ENCODE measurements at regions not wholly inside any gene's neighbourhood (a gene's known extent, or its start where the extent isn't known, plus 50 kb on each side); places are given as distances from the start of the nearest gene placed in this dataset.

GRCh38 chr10:36277459-36277858 lies 635.4 kb upstream of the FZD8 start:
- Mint-ChIP-seq H3K36me3 (ENCODE audit: low read depth, unreplicated experiment) (no peaks in the 10 kb centered on the region), H3K4me1 (ENCODE audit: unreplicated experiment) (no peaks in the 10 kb centered on the region), H3K27ac (ENCODE audit: unreplicated experiment) (no peak overlapping the region), H3K4me3 (ENCODE audit: unreplicated experiment) (no peak overlapping the region), H3K27me3 (ENCODE audit: unreplicated experiment) (peaks cover 5% of the 10 kb centered on the region), H3K9me3 (ENCODE audit: unreplicated experiment) (no peaks in the 10 kb centered on the region)
- DNase-seq (ENCODE audit: low spot score) = no peak
- TF ChIP-seq CTCF (IDR thresholded peaks at IDR 0.05; ENCODE audit: unreplicated experiment) = no peak

DNA sequence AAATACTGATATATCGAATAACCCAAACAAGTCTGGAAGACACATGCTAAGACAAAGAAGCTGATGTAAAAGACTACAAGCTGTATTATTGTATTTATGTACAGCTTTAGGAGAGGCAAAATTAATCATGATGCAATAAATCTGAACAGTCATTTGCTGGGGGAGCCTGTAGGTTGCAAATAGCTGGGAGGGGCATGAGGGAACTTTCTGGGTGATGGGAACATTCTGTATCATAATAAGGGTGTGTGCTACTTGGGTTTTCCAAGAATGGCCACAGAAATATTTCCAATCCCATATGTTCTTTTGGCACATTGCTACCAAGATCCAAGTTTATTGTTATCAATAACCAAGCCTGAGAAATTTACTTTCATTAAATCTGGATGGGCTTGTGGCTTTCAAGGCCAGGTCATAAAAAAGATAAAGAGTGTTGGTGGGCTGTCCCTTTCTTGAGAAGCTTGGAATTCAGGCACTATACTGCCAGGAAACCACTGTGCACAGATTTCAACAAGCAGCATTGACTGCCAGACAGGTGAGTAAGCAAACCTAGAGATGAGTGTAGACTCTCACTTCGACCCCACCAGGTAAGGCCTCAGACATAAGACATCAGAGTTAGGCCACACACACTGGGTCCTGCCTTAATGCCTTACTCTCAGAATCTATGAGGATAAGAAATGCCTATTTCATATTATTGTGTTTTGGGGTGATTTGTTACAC lies 629.7 kb upstream of the FZD8 start:
- no peaks in the 10 kb centered on the region for H3K4me1 Mint-ChIP-seq (ENCODE audit: unreplicated experiment)
- H3K9me3 Mint-ChIP-seq (ENCODE audit: unreplicated experiment) = no peaks in the 10 kb centered on the region
- H3K27me3 Mint-ChIP-seq (ENCODE audit: unreplicated experiment) = peaks cover 2% of the 10 kb centered on the region
- H3K36me3 Mint-ChIP-seq (ENCODE audit: low read depth, unreplicated experiment) = no peaks in the 10 kb centered on the region
- H3K4me3 Mint-ChIP-seq (ENCODE audit: unreplicated experiment) = no peak overlapping the region
- TF ChIP-seq CTCF (IDR thresholded peaks at IDR 0.05; ENCODE audit: unreplicated experiment) = no peak
- no peak overlapping the region for H3K27ac Mint-ChIP-seq (ENCODE audit: unreplicated experiment)
- no peak for DNase-seq (ENCODE audit: low spot score)

DNA sequence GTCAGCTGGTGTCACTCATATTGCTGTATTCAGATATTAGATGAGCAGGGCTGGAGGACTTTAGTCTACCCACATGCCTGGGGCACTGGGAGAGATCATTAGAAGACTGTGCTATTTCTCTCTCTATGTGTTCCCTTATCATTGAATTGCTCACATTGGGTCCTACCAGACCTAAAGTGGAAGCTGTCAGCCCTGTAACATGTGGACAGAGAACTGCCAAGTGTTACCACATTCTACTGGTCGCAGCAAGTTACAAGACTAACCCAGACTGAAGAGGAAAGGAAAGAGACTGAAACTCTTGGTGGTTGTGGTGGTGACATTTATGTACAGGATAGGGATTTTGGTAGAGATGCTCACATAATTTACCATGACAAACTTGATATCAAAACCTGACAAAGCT lies 627.1 kb upstream of the FZD8 start:
- DNase-seq (ENCODE audit: low spot score) = no peak
- Mint-ChIP-seq H3K9me3 (ENCODE audit: unreplicated experiment) (no peaks in the 10 kb centered on the region), H3K27me3 (ENCODE audit: unreplicated experiment) (no peaks in the 10 kb centered on the region), H3K4me3 (ENCODE audit: unreplicated experiment) (no peak overlapping the region), H3K36me3 (ENCODE audit: low read depth, unreplicated experiment) (no peaks in the 10 kb centered on the region), H3K27ac (ENCODE audit: unreplicated experiment) (no peak overlapping the region), H3K4me1 (ENCODE audit: unreplicated experiment) (no peaks in the 10 kb centered on the region)
- TF ChIP-seq CTCF (IDR thresholded peaks at IDR 0.05; ENCODE audit: unreplicated experiment) = no peak

DNA sequence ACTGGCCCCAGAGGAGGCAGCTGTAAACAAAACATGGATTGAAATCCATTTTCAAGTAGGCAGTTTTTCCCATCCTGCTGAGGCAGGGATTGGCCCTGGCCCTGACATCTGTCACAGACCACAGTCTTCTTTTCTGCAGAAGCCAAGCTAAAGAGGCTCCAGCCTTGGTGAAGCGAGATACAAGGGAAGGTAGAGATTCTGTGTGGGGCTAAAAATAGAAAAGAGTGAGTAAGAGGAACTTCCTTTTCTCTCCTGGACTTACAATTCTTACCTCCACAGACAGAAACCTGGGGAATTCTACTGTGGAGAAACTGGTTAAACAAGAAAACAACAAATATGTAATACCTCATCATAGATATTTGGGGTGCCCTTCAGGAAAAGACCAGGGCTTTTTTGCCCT lies 624.8 kb upstream of the FZD8 start:
- Mint-ChIP-seq H3K36me3 (ENCODE audit: low read depth, unreplicated experiment) (no peaks in the 10 kb centered on the region), H3K27me3 (ENCODE audit: unreplicated experiment) (no peaks in the 10 kb centered on the region), H3K27ac (ENCODE audit: unreplicated experiment) (no peak overlapping the region), H3K4me3 (ENCODE audit: unreplicated experiment) (no peak overlapping the region), H3K9me3 (ENCODE audit: unreplicated experiment) (no peaks in the 10 kb centered on the region), H3K4me1 (ENCODE audit: unreplicated experiment) (no peaks in the 10 kb centered on the region)
- TF ChIP-seq CTCF (IDR thresholded peaks at IDR 0.05; ENCODE audit: unreplicated experiment) = no peak
- DNase-seq (ENCODE audit: low spot score) = no peak

DNA sequence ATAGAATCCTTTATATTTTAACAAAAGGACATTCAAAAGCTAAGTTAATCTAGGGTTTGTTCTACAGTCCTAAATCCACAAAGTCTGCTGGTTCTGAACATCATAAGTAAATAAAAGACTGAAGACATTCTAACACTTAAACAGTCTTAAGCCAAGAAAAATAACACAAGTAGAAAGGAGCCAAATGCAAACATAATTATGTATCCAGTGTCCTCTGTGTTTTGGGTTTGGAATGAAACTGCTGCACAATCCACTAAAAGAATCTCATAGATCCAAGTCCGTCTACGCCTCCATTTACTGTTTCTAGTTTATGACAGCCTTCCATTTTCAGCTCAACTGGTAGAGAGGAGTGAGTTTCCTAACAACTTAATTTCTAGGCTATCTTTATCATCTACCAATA lies 623.6 kb upstream of the FZD8 start:
- no peaks in the 10 kb centered on the region for H3K9me3 Mint-ChIP-seq (ENCODE audit: unreplicated experiment)
- no peaks in the 10 kb centered on the region for H3K36me3 Mint-ChIP-seq (ENCODE audit: low read depth, unreplicated experiment)
- H3K4me1 Mint-ChIP-seq (ENCODE audit: unreplicated experiment) = no peaks in the 10 kb centered on the region
- H3K27me3 Mint-ChIP-seq (ENCODE audit: unreplicated experiment) = no peaks in the 10 kb centered on the region
- TF ChIP-seq CTCF (IDR thresholded peaks at IDR 0.05; ENCODE audit: unreplicated experiment) = no peak
- H3K27ac Mint-ChIP-seq (ENCODE audit: unreplicated experiment) = no peak overlapping the region
- DNase-seq (ENCODE audit: low spot score) = no peak
- no peak overlapping the region for H3K4me3 Mint-ChIP-seq (ENCODE audit: unreplicated experiment)

Measured in endothelial cell (in vitro differentiated cells).